ENCODE measurements at regions not wholly inside any gene's neighbourhood (a gene's known extent, or its start where the extent isn't known, plus 50 kb on each side); places are given as distances from the start of the nearest gene placed in this dataset.

DNA sequence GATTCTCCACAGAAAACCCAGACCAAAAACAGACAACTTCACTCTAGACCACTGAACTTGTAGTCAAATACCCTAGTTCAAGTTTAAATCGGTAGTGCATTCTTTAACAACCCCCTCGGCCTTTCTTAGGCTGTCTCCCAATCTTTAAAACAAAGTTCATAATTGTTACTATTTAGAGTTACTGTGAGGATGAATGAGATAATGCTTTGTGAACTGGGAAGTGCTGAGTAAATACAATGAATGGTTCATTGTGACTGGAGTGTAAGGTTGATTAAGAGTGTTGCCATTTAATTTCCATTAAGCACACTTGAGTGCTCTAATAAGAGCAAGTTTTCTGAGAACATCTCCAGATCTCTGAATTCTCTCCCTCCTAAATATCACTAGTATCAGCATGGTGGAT, 228.8 kb upstream of the PIK3R1 start:
- no peak for FAIRE-seq

More for the DNA sequence above, 228.8 kb upstream of the PIK3R1 start:
- H3K36me3 ChIP-seq (ENCODE audit: control insufficient read depth in 2 of 2, extremely low read depth in 1 of 2, insufficient read depth in 2 of 2, low read length in 2 of 2), result no peaks in the 10 kb centered on the region
- intact Hi-C loops (cut with micrococcal nuclease), result no loop called here
- DNase-seq (ENCODE audit: low read depth, low spot score), result no peak
- no peak overlapping the region for H3K4me2 ChIP-seq (ENCODE audit: insufficient read depth, low read length)
- no peaks in the 10 kb centered on the region for H4K20me1 ChIP-seq (replicated peaks; ENCODE audit: control insufficient read depth, extremely low read depth, insufficient read depth, low read length)
- H3K4me1 ChIP-seq (ENCODE audit: control insufficient read depth, extremely low read depth, insufficient read depth, low read length), result no peaks in the 10 kb centered on the region
- no peak for TF ChIP-seq FOS (IDR thresholded peaks at IDR 0.05; ENCODE audit: borderline replicate concordance, insufficient read depth, low read length)
- no peak for TF ChIP-seq EZH2 (IDR thresholded peaks at IDR 0.05; ENCODE audit: borderline replicate concordance, low read depth, low read length, severe bottlenecking)
- no peak for TF ChIP-seq GATA2 (IDR thresholded peaks at IDR 0.05; ENCODE audit: insufficient read depth, insufficient read length, low read depth, low read length)
- no peak for TF ChIP-seq POLR2A (IDR thresholded peaks at IDR 0.05; ENCODE audit: low read depth, low read length)
- TF ChIP-seq, protein P1, sequence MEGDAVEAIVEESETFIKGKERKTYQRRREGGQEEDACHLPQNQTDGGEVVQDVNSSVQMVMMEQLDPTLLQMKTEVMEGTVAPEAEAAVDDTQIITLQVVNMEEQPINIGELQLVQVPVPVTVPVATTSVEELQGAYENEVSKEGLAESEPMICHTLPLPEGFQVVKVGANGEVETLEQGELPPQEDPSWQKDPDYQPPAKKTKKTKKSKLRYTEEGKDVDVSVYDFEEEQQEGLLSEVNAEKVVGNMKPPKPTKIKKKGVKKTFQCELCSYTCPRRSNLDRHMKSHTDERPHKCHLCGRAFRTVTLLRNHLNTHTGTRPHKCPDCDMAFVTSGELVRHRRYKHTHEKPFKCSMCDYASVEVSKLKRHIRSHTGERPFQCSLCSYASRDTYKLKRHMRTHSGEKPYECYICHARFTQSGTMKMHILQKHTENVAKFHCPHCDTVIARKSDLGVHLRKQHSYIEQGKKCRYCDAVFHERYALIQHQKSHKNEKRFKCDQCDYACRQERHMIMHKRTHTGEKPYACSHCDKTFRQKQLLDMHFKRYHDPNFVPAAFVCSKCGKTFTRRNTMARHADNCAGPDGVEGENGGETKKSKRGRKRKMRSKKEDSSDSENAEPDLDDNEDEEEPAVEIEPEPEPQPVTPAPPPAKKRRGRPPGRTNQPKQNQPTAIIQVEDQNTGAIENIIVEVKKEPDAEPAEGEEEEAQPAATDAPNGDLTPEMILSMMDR (IDR thresholded peaks at IDR 0.05; ENCODE audit: extremely low read depth in 1 of 2, insufficient read depth in 1 of 2, low read depth in 1 of 2, low read length in 2 of 2), result no peak
- TF ChIP-seq, protein P2, sequence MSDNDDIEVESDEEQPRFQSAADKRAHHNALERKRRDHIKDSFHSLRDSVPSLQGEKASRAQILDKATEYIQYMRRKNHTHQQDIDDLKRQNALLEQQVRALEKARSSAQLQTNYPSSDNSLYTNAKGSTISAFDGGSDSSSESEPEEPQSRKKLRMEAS (IDR thresholded peaks at IDR 0.05; ENCODE audit: insufficient read depth, insufficient read length), result no peak
- no peak for TF ChIP-seq JUN (IDR thresholded peaks at IDR 0.05; ENCODE audit: borderline replicate concordance, insufficient read depth, insufficient read length, low read depth)
- TF ChIP-seq MYC (IDR thresholded peaks at IDR 0.05; ENCODE audit: low read depth, low read length), result no peak
- no peak for TF ChIP-seq POLR2AphosphoS5 (IDR thresholded peaks at IDR 0.05; ENCODE audit: insufficient read depth, low read depth, low read length)
- no peak overlapping the region for H3K27ac ChIP-seq (ENCODE audit: insufficient read depth, low read depth, low read length)
- no peaks in the 10 kb centered on the region for H3K9me1 ChIP-seq (replicated peaks; ENCODE audit: control insufficient read depth, extremely low read depth, insufficient read depth, low read length)
- POLR2A ChIA-PET, result no interaction called here
- CTCF ChIA-PET, result no interaction called here
- H3K9ac ChIP-seq (replicated peaks; ENCODE audit: extremely low read depth, insufficient read depth, low read length), result no peak overlapping the region
- H3K4me3 ChIP-seq (replicated peaks in 1 of 3; ENCODE audit: insufficient read depth in 1 of 3, low read depth in 1 of 3, low read length in 3 of 3), result no peak overlapping the region
- H3K27me3 ChIP-seq (ENCODE audit: control insufficient read depth in 2 of 2, insufficient read depth in 2 of 2, low read length in 2 of 2), result no peaks in the 10 kb centered on the region
- no TSS peak for BruUV-seq (replicated peaks)
- no peaks in the 10 kb centered on the region for H3K9me3 ChIP-seq (replicated peaks; ENCODE audit: control insufficient read depth, insufficient read depth, low read length)
- H2AFZ ChIP-seq (ENCODE audit: low read depth, low read length), result no peak overlapping the region
- dilution Hi-C loops (cut with MboI; ENCODE audit: extremely low pct_ligation_motif_present, low sequenced_read_pairs), result no loop called here
- no peaks in the 10 kb centered on the region for H3K79me2 ChIP-seq (ENCODE audit: control insufficient read depth, insufficient read depth, low read length)

All from endothelial cell of umbilical vein (primary cell).